Gastrocnemius medialis (tissue), 4 donors: ENCODE measurements at regions not wholly inside any gene's neighbourhood (a gene's known extent, or its start where the extent isn't known, plus 50 kb on each side); places are given as distances from the start of the nearest gene placed in this dataset.

Source experiments
- POLR2A ChIP-seq, 2 donors: fragments of 450-650 bp; IDR thresholded peaks; one replicate each; pipeline ENCODE4 v1.6.1; 2017; ENCODE audit warnings: antibody characterized with exemption in 2 of 2, mild to moderate bottlenecking in 2 of 2, moderate library complexity in 2 of 2
- TF ChIP-seq, protein P1 (sequence below), 5 experiments: fragments of 450-650 bp in 3 of 5; fragments of 200-600 bp in 2 of 5; sonication (generic) in 2 of 5; IDR thresholded peaks in 4 of 5; conservative IDR thresholded peaks in 1 of 5; 1 replicate in 4 of 5; 2 replicates in 1 of 5; pipeline ENCODE4 v1.5.1; 2016 to 2019; ENCODE audit warnings: antibody characterized with exemption in 5 of 5, mild to moderate bottlenecking in 3 of 5, moderate library complexity in 3 of 5

DNA sequence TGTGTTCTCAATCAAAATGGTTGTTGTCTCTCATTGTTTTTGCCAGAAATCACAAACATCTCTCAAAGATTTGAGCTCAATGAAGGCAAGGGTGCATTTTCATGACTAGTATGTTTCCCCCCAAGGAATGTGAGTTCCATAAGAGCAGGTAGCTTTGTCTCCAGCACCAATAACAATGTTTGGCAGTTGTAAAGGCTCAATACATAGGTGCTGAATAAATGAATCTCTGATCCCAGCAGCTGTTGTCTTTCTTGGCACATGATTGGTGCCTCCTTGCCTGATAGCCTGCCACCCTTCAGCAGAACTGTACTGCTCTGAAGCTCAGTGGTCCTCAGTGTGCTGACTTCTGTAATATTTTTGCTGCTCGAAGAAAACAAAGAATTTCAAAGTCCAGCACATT, 103.1 kb upstream of the CDH11 start:
- TF ChIP-seq, protein P1, sequence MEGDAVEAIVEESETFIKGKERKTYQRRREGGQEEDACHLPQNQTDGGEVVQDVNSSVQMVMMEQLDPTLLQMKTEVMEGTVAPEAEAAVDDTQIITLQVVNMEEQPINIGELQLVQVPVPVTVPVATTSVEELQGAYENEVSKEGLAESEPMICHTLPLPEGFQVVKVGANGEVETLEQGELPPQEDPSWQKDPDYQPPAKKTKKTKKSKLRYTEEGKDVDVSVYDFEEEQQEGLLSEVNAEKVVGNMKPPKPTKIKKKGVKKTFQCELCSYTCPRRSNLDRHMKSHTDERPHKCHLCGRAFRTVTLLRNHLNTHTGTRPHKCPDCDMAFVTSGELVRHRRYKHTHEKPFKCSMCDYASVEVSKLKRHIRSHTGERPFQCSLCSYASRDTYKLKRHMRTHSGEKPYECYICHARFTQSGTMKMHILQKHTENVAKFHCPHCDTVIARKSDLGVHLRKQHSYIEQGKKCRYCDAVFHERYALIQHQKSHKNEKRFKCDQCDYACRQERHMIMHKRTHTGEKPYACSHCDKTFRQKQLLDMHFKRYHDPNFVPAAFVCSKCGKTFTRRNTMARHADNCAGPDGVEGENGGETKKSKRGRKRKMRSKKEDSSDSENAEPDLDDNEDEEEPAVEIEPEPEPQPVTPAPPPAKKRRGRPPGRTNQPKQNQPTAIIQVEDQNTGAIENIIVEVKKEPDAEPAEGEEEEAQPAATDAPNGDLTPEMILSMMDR (IDR thresholded peaks at IDR 0.05 in 4 of 5, conservative IDR thresholded peaks at IDR 0.05 in 1 of 5), result no peak
- no peak for TF ChIP-seq POLR2A (IDR thresholded peaks at IDR 0.05)
